ENCODE measurements at regions not wholly inside any gene's neighbourhood (a gene's known extent, or its start where the extent isn't known, plus 50 kb on each side); places are given as distances from the start of the nearest gene placed in this dataset.

DNA sequence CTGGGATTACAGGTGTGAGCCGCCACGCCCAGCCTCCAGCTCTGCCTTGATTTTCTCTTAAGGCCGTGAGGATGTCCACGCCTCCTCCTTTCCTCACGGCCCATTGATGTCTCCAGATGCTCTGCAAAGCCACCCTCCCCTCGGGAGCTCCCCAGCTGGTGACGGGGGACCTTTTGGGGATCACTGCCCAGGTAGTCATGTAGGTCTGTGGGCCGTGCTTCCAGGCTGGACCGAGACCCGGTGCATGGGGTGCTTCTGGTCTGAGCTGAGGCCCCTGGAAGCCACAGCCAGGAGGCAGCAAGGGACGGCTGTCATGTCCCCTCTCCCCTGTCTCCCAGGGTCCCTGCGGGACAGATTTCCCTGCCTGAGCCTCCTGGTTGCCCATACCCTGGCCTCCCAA, 277.8 kb downstream of the SEC14L1 start:
- TF ChIP-seq, protein P1, sequence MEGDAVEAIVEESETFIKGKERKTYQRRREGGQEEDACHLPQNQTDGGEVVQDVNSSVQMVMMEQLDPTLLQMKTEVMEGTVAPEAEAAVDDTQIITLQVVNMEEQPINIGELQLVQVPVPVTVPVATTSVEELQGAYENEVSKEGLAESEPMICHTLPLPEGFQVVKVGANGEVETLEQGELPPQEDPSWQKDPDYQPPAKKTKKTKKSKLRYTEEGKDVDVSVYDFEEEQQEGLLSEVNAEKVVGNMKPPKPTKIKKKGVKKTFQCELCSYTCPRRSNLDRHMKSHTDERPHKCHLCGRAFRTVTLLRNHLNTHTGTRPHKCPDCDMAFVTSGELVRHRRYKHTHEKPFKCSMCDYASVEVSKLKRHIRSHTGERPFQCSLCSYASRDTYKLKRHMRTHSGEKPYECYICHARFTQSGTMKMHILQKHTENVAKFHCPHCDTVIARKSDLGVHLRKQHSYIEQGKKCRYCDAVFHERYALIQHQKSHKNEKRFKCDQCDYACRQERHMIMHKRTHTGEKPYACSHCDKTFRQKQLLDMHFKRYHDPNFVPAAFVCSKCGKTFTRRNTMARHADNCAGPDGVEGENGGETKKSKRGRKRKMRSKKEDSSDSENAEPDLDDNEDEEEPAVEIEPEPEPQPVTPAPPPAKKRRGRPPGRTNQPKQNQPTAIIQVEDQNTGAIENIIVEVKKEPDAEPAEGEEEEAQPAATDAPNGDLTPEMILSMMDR (conservative IDR thresholded peaks at IDR 0.05; ENCODE audit: low read depth, low read length), result no peak
- TF ChIP-seq EZH2 (IDR thresholded peaks at IDR 0.05; ENCODE audit: low read length, unreplicated experiment) (no peak), EZH2phosphoT487 (IDR thresholded peaks at IDR 0.05; ENCODE audit: borderline replicate concordance, low read length) (no peak)

All from PC-3 (cell line).